Stimulated activated CD8-positive, alpha-beta memory T cell treated with anti-CD3 and anti-CD28 coated beads, Interleukin-2, amount 100 ng/mL, for 48 hours (primary cell): ENCODE measurements at regions not wholly inside any gene's neighbourhood (a gene's known extent, or its start where the extent isn't known, plus 50 kb on each side); places are given as distances from the start of the nearest gene placed in this dataset.
"Not testable (repeated sequence)": the region's sequence is repeated elsewhere in the genome, so short reads cannot be mapped to it uniquely, and the experiment has no call there.

Experiments used
- DNase-seq, 2 donors: peaks; one replicate each; pipeline ENCODE4 v3.0.0-alpha.2; 2020; ENCODE audit warnings: low read depth in 2 of 2

DNA sequence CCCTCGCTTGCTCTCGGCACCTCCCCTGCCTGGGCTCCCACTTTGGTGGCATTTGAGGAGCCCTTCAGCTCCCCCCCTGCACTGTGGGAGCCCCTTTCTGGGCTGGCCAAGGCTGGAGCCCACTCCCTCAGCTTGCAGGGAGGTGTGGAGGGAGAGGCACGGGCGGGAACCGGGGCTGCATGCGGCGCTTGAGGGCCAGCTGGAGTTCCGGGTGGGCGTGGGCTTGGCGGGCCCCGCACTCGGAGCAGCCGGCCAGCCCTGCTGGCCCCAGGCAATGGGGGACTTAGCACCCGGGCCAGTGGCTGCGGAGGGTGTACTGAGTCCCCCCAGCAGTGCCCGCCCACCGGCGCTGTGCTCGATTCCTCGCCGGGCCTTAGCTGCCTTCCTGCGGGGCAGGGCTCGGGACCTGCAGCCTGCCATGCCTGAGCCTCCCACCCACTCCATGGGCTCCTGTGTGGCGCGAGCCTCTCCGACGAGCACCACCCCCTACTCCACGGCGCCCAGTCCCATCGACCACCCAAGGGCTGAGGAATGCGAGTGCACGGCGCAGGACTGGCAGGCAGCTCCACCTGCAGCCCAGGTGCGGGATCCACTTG lies 730.0 kb upstream of the SEMA6A start:
- not testable (repeated sequence) for DNase-seq

DNA sequence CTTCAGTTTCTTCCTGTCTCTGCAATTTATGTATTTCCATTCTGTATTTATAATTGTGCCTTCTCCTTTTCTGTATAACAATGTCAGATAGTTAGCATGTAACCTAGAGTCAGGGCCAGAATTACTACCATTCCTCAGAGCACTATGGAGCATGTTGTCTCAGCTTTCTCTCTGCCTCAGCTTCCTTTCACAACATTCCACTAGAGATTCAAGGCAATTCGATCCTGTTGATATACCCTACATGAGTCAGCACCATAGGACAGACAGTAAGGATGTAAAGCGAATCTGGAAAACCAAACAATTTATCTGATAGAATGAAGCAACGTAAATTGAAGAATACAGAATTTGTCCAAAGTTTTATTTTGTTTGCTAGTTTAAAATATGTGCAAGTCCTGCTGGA lies 728.3 kb upstream of the SEMA6A start:
- DNase-seq = no peak

DNA sequence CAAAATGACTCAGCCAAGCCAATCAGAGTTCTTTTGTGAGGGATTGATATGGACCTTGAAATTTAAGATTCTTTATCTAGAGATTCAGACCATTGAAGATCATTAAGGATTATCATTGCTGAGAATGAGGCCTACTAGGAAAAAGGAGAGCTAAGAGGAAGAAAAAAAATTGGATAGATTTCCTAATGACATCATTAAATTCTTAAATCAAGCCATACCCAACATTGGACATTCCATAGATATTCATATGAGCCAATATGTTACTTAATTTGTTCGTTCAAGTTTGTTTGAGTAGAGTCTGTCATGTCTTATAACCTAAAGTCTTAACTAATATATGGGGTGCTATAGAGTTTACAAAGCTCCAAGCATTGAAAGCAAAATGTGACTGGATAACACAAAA lies 727.9 kb upstream of the SEMA6A start:
- DNase-seq = no peak

DNA sequence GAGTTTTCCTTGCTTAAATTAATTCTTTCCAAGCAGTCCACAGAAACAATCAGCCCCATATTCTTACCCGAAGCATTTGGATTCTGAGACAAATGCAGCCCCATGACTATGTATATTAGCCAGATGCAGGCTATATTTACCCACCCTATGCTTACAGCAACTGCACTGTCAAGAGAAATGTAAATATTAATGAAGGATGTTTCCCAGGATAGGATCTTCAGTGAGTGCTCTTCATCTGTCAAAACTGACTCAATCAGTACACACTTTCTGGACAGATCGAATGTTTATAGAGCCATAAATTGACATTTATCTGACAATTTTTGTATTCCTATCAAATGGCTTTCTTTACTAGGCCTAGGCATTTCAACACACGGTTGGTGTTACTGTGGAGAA lies 725.3 kb upstream of the SEMA6A start:
- DNase-seq = no peak

DNA sequence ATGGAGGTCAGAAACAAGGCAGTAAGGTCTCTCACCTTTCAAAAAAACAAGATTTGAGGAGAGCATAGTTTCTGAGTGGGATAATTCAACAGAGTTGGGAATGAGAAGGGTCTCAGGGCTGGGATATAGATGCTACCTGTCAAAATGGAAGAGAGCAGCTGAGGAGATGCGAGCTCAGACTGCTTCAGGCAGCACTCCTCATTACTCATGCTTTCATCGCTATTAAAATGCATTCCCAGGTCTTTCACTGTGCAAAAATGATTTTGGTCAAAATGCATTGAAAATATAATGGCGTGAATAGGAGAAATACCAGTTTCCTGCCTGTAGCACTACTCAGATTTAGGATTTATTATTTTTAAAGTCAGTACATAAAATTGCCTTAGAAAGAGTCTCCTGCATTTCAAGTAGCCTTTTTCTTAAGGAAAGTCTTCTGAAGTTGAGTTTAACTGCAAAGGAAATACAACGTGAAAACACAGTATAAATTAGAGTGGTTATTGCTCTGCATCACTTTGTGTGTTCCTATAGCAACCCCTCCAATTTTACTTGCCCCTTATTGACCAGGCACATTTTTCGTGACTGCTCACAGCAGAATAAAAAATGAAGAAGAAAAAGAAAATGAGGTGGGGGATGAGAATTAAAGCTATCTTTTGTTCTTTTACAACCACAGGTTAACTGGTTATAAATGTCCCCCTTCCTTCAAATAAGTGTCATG lies 724.8 kb upstream of the SEMA6A start:
- DNase-seq = no peak

DNA sequence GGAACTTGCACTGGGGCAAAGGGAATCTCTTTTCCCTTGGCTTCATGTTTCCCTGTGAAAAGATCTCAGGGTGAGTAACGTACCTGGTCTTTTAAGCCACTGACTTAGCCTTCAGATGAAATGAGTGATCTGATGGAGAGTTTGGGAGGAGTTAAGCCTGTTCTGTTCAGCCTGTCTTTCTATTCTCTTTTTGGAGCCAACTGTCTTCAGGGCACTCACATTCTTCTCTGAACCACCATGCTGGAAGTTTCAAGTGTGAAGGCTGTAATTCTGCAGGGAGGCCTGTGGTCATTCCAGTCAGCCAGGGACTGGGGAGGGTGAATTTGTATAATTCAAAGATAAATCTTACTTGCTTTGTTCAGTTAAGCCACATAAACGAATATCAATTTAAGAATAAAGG lies 722.2 kb upstream of the SEMA6A start:
- DNase-seq = no peak

DNA sequence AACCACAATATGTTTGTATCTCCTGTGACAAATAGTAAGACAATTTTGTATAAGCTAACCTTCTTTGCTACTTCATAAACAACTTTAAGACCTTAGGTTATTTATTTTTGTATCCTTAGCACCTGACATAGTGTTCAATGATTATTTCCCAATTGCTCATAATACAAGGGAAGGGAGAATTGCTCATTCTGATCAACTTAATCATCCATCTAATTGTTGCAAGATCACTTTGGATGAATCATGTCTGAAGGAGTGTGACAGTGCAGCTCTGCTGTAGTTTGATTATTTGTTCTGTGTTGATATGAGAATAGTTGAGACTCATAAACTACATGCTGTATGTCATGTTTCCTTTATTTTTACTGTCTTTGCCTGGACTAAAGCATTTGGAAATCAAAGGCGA lies 721.3 kb upstream of the SEMA6A start:
- DNase-seq = no peak

DNA sequence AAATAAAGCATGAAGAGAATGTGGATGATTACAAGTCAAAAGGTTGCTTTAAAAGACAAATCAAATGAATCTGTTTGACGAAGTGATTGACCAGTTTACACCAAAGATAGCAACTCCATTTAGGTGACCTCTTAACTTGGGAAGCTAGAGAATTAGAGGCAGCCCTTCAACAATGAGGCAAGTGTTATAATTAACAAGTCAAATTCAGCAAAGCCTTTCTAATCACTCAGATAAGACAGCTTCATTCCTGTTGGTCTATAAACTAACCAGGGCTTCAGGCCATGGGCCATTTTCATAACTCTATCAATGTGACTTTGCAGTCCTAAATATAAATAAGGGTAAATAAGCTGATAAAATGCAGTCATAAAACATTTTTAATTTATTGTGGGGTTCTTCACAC lies 712.2 kb upstream of the SEMA6A start:
- DNase-seq = no peak

DNA sequence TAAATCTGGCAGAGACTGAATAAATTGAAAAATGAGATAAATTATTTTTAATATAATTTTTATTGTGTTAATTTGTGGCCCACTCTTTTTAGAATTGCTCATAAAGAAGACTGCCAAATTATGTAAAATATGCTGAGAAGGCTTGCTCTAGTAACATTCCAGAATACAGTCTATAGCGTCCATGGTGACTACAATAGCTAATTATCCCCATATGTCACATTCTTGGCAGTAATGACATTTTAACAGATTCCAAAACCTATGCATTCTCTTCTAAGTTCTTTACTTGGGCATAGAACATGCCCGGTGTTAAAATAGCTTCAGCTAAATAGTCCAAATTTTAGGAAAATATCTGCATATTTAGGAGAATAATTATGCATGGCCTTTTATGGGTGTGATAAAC lies 697.0 kb upstream of the SEMA6A start:
- no peak for DNase-seq

DNA sequence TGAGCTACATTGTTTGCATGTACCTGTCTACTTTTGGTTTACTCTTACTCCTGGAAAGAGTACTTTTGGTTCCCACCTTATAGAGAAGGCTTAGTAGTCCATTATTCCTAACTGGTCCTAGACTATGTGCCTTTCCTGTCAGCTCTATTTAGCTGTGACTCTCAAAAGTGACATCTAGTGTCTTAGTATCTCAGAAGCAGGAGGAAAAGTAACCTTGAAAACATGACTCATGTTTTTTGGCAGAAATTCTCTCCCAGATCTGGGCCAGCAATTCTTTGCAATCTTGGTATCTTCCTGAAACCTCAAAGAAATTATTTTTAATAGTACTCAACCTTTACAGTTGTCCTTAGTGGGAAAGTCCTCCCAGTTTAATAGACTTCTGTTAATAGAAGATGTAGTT lies 691.7 kb upstream of the SEMA6A start:
- no peak for DNase-seq

DNA sequence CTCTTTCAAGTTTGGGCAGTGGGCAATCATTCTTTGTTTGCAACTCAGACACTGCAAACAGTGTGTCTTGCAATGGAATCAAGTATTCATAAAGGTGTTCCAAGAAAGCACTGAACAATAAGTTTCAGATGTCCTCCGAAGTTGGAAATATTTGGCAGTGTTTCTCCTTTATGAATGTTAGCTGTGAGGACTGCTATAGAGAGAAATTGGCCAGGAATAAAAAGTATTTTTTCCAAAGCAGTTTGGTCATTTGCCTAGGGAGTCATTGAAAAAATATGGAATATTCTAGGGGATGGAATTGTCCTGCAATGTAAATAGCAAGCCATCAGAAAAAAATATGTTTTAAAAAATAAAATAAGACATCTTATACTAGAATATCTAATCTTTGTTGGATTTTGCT lies 688.6 kb upstream of the SEMA6A start:
- DNase-seq = no peak

DNA sequence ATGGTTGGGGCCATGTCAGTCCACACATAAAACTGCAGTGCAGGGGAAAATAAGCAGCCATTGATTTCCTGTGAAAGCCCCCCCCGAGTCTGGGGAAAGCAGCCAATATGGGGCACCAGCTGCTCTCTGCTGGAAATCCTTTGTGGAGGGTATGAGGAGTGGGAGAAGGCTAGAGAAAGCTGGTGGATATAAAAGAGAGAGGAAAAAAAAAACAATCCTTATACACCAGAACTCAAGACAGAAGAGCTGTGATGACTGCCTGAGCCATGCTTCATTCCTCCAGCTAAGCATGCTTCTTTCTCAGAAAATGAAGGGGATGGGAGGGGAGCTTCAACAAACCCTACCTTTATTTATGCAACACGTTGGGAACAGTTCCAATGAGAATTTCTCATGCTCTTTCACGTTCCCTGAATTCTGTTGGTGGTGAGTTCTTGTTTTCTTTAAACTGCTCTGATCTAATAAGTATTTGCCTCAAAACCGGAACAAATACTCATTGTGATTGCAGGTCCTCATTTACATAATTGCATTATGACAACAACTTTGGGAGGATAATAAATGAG lies 688.0 kb upstream of the SEMA6A start:
- DNase-seq = no peak

DNA sequence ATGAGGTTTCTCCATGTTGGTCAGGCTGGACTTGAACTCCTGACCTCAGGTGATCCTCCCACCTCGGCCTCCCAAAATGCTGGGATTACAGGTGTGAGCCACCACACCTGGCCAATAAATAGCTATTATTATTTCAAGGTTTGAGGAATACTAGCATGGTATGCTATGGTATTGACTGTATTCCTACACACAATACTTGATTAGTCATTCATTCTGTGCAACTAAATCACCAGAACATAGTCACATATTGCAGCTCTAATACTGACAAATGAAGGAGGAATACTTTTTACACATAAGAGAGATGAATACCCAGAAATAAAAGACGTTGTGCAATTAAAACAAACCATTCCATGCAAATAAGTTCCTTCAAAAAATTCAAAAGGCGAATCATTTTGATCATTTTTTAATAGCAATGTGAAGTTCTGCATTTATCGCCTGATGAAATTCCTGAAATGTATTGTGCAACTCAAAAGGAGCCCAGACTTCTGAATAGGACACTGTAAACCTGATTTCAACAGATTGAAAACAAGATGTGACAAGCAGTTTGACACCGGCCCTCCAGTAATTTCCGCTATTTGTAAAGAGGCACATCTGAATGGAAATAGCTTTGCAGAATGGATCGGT lies 687.4 kb upstream of the SEMA6A start:
- no peak for DNase-seq

DNA sequence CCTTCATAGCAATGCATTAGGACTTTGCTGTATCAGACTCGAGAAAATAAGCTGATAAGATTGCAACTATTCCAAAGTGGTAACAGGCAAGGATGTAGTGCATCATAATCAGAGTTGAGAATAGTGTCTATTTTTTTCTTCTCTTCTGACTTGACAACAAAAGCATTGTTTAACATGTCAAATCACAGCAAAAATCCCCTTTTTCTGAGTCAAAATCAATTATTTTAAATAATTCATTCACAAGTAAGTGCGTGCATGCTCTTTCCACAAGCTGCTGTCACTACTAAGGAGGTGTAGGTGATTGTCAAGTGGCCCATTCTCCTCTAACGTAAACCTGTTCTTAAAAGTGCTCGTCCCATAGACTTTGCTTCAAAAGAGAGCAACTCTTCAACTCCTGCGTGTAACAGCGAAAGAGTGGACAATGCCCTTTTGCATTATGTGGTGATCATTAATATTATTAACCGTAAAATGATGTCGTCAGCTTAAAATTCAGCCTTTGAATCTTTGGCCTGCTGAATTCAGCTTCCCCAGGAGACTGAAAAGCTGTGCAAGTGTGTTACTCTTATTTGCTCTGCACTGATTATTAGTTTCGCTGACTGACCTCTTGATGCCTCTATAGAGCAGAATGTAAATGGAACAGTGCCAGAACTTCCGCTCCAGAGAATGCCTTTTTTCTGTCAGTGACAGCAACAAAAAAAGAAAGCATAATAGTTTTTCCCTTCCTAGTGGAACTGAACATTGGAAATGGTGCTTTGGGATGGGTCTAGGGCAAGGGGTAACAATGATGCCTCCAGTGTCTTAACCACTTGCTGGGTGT lies 680.8 kb upstream of the SEMA6A start:
- no peak for DNase-seq

DNA sequence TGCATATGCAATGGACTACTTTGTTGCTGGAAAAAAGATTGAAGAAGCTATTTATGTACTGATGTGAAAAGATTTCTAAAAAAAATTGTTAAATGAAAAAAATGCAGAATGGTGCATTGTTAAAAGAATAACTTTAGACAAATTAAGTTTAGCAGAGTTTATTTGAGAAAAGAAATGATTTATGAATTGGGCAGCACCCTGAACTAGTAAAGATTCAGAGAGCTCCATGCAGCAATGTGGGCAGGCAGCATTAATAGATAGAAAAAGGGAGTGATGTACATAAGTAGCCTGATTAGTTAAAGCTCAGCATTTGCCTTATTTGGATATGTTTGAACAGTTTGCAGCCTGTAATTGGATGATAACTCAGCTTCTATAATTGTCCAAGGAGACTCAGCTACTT lies 677.9 kb upstream of the SEMA6A start:
- DNase-seq = no peak

DNA sequence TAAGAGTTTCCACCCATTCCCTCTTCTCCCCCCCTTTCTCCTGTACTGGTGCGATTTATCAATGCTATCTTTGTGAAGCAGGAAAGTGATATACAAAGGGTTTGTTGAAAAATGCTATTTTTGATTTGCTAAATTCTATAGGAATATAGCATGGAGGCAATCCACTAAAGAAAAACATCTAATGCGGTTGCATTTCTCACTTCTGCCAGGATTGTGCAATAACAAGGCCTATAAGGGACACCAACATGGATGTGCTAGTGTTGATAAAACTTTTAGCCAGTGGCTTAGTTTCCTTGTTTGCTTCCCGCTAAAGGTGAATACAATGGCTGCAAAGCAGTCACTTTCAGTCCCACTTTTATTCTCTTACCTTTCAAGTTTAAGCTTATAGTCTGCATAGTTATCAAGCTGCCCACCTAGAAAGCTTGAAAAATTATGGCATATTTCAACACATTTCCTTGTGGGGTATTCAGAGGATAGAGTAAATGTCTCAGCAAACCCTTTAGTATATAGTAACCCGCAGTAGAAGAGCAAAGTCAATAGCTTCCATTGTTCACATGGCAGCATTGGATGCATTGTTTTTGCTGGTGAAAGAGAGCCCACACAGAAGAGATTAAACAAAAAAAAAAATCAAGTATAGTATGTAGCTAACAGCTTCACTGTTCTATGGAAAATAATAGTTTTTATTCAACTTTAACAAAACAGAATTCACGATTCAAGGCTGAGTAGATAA lies 674.6 kb upstream of the SEMA6A start:
- DNase-seq = no peak

DNA sequence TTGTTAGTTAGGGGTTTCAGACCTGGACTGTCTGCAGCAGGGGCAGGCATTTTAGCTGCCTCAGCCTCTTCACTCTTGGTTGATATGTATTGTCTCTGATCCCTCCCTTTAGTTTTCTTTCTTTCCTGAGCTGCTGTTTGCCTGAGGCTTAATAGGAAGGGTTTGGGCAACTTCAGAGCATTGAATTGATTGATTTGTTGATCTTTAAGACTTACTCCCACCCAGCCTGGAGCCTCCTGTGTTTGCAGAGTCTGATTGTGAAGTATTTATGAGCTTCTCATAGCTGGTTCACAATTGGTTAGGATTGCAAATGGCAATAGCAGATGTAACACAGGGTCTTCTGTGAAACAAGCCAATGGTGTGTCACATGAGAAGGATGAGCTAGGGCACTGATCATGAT lies 671.8 kb upstream of the SEMA6A start:
- DNase-seq = no peak

DNA sequence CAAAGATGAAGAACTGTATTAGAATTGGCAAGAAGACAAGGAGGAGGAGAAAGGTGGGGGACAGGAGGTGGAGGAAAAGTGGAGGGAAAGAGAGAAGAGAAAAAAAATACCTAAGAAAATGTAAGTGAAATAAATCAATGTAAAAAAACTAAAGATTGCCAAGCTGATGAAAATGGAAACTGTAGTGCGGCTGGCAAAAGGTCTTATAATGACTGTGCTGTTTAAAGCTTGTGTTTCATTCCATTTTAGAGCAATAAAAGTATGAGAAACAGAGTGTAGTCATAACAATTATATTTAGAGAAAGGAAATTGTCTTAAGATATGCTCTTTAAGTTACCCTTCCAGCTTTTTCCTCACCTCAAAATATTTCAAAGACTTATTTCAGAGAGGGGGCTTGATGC lies 670.5 kb upstream of the SEMA6A start:
- no peak for DNase-seq

DNA sequence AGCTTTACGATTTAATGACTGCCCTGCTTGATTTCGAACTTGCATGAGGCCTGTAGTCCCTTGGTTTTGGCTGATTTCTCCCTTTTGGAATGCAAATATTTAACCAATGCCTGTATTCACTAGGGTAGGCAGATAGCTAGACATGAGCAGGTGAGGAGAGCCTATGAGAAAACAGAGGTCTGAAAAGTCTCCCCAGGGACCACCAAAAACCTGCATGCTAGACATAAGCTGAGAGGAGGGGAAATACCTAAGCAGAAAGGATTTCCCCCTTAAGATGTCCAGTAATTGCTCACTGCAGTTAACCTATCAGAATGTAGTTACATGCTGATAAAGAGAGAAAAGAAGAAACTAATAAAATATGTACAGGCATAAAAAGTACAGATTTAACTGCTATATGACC lies 667.4 kb upstream of the SEMA6A start:
- DNase-seq = no peak

DNA sequence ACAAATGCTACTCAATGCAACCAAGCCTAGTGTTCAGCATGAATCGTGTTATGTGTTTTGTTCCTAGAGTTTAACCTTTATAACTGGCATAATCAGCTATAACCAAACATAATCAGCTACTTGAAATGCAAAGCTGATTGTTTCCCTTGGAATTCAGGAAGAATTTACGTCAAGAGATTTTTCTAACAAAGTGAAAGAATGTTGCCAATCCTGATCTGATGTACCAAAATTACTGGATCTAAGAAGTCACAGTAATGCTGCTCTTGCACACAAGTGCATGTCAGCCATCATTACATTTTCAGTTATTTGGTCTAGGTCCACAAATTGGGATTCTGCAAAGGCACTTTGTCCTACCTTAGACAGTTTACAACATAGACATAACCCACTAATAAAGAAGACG lies 662.3 kb upstream of the SEMA6A start:
- no peak for DNase-seq

DNA sequence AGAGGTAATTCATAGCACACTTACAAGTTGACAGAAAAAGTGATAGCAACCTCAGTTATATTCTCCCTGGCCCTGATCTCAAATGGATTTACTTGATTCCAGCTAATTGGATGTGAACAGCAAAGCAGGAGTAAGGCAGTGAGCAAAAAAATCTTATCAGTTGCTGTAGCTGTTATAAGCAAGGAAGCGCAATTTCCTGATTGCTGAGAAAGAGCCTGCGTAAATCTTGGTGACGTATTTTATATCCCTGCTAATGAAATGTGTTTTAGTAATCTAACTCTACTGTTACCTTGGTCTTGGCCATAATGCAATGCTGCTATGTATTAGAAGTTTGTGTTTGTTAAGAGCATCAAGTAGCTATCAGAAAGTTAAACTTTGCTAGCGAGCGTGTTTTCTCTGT lies 661.2 kb upstream of the SEMA6A start:
- no peak for DNase-seq

DNA sequence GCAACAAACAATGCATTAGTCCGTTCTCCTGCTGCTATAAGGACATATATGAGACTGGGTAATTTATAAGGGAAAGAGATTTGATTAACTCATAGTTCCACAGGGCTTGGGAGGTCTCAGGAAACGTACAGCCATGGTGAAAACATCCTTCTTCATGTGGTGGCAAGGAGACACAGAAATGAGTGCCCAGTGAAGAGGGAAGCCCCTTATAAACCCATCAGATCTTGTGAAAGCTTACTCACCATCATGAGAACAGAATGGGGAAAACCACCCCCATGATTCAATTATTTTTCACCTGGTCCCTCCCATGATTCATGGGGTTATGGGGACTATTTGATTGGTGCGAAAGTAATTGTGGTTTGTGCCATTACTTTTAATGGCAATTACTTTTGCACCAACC lies 655.8 kb upstream of the SEMA6A start:
- DNase-seq = no peak
